NCI-H2171 (cell line): ENCODE measurements at regions not wholly inside any gene's neighbourhood (a gene's known extent, or its start where the extent isn't known, plus 50 kb on each side); places are given as distances from the start of the nearest gene placed in this dataset.
A peak's percentile ranks its signal among the peaks of the same experiment; 100 is the strongest.
"Not testable (repeated sequence)": the region's sequence is repeated elsewhere in the genome, so short reads cannot be mapped to it uniquely, and the experiment has no call there.

ENCODE experiments used
- DNase-seq: peaks from one replicate; lab custom pipeline; 2025; lab: John Stamatoyannopoulos, UW

DNA sequence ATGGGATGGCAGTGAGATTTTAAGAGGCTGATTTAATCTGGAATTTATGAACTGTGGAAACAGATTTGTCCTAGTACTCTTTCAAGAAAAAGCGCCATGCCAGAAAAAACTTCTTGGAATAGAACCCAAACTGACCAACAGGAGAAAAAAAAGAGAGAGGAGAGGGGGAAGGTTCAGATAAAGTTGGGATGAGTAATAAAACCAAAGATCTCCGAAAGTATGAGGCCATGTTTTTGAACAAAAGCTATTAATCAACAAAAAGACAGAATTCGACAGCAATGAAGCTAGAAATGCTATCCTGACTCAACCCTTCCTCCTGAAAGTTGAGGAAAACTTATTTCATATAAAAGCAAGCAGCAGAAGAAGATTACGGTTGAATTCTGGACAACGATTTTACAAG lies 135.5 kb downstream of the CEMIP2 start:
- no peak for DNase-seq

DNA sequence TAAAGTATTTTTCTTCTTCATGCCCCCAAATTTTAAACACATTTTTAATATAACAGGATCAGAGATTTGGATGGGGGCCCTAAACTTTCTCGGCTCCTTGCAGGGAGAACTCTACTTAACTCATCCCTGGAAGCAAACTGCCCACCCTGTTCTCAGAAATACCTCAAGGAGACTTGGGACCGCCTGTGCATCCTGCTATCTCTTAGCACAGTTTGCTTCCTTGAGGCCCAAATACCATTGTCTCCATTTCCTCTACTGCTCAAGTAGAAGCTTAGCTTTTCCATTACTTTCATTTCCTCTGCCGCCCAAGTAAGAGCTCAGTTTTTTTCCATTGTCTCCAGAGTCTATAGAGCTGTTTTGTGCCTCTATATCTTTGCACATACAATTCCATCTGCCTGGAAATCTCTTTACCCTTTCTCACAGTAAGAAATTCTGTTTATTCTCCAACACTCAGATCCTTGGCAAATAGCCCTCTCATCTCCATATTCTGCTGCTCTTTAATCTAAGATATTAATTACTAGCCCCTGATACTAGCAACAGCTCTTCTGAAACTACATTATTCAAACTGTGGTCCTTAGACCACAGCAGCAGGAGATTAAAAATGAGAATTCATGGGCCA lies 137.8 kb downstream of the CEMIP2 start:
- DNase-seq, result no peak

DNA sequence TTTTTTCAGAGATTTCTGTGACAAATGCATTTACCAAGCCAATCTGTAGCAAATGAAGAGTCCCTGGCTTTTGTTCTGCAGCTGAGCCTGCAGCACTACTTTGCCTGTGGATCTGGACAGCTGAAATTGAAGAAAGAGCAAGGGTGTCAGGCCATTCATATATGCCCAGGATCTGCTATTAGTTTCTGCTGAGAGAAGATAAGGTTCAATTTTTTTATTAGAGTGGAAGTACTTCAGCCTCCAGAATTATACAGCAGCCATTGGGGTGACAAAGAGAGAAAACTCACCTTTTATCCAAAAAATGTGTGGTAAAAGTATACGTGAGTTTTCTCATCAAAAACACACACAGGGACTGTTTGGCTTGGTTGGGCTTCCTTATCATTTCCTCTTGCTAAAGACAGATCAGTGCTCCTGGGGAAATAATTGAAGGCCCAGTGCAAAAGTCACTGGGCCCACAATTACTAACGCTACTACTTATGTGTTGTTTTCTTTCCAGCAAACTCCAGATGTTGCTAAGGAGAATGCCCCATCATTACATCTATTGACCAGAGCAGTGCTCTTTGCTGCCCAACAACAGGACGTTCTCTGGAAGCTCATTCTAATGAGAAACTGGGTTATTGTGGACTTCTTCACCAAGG lies 138.6 kb downstream of the CEMIP2 start:
- no peak for DNase-seq

DNA sequence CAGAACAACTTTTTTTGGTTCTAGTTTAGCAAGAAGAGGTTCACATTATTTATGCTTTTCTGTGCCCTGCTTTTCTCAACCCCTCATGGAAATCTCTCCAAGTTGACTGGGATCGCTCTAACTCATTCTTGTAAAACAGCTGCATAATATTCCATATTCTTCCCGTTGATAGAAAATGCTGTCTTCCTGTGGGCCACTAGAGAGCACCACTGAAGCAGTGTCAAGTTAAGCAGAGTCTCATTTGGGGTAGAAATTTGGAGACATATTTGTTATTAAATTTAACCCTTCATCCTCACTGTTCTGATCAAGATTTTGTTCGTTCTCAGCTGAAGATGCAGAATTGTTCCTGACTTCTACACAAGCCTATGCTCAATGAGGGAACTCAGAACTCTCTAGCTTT lies 140.1 kb downstream of the CEMIP2 start:
- no peak for DNase-seq

DNA sequence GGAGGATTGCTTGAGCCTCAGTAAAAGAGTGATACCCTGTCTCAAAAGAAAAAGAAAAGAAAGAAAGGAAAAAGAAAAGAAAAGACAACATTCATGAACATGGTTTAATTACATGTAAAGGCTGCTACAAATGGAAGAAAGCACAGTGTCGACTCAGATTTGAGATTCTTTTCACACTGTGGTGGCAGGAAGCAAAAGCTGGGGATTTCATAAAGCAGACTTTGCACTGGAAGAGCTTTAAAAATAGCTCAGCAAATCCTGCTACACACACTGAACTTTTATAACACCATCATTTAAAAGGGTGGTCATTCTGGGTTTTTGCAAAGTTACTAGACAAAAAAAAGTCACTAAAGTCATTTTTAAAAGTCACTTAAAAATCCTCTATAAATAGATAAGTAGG lies 140.8 kb downstream of the CEMIP2 start:
- no peak for DNase-seq

DNA sequence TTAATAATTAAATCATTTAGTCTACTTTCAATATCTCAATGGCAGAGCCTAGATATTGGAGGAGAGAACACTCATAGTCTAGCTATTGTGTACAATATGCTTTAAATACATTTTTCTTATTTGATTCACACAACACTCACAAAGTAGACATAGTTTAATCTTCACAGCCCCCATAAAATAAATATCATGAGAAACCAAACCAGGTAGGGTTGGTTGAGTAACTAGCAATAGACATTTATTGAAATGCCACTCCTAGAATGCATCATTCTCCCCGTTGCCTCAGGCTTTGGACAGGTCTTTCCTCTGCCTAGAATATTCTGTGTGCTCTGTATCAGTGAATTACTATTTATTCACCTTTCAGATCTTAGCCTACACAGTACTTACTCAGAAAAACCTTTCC lies 141.9 kb downstream of the CEMIP2 start:
- no peak for DNase-seq

DNA sequence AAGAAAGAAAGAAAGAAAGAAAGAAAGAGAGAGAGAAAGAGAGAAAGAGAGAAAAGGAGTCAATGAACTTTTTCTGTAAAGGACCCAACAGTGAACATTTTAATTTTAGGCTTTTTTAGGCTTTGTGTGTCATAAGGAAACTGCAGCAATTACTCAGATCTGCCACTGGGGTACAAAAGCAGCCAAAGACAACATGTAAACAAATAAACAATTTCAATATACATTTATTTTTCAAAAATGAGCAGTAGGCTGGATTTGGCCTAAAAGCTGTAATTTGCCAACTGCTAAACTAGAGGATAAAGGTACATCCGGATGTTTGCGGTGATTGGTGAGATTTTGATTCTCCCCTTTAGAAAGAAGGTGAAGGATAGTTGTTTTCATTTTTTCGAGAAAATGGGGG lies 143.6 kb downstream of the CEMIP2 start:
- no peak for DNase-seq

DNA sequence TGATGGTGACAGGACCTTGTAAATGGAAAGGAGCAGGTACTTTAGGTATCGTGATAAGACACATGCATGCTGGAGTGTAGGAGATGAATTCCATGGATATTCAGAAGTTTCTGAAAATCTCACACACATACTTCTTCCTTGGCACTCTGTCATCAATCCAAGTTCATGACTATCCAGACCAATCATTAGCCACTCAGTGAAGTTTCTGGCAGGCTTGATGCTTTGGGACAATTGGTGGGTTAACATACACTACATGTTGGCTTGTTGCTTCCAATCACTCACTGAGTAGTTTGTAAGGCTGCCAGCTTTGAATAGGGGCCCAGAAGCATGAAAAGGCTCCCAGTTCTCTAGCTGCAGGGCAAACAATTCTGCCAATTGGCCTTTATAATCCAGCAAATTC lies 147.6 kb downstream of the CEMIP2 start:
- DNase-seq, result no peak

DNA sequence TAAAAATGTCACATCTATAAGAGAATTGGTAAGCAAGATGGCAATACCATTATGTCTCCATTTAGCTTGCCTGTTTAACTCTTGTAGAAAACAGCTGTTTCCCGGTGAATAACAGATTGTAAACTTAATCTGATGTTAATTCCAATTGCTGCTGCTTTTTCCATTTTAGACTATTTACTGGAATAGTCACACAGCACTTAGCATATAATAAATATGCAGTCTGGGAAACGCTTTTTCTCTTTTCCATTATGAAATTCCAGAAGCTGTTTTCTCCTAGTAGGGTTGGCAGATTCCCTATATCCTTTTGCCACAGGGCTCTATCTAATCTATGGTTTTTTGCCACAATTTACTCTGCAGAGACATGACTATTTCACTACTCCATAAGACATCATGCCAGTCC lies 148.0 kb downstream of the CEMIP2 start:
- no peak for DNase-seq

DNA sequence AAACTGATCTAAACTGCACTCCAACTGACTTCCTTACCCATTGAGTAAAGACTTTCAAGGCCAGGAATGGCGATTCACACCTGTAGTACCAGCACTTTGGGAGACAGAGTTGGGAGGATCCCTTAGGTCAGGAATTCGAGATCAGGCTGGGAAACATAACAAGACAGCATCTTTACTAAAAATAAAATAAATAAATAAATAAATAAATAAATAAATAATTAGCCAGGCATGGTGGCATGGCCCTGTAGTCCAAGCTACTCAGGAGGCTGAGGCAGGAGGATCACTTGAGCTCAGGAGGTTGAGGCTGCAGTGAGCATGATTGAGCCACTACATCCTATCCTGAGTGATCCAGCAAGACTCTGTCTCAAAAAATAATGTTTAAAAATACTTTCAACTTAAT lies 148.4 kb downstream of the CEMIP2 start:
- no peak for DNase-seq

DNA sequence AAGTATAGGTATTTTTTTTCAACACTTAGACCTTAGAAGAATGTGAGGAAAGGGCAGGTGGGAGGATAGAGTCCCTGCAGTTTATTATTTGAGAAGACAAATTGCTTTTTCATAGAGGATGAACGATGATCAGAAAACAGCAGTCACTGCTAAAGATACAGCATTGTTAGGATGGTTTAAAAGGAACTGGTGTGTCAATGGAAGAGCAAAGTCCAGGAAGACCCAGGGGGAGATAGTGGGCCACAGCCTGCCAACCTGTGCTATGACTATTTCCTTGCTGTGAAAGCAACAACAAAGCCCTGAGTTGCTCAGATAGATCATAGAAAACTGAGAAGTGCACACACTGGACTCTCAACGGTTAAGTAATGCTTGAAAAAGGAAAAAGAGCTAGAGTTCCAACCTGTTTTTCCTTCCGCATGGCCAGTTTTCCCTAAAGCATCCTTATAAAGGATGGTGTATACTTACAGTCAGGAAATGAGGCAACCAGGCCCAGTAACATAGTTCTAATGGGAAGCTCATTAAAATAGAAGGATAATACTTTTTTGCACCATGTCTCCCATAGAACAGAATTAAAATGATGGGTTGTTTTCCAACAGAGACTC lies 153.8 kb downstream of the CEMIP2 start:
- no peak for DNase-seq

DNA sequence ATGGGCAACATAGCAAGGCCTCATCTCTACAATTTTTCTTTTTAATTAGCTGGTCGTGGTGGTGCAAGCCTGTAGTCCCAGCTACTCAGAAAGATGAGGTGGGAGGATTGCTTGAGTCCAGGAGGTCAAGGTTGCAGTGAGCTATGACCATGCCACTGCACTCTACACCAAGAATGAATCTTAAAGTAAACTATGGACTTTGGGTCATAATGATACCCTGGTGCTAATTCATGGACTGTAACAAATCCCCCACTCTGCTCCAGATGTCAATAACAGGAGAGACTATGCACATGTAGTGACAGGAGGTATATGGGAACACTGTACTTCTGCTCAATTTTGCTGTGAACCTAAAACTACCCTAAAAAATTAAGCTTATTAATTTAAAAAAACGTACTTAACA lies 155.4 kb downstream of the CEMIP2 start:
- no peak for DNase-seq

DNA sequence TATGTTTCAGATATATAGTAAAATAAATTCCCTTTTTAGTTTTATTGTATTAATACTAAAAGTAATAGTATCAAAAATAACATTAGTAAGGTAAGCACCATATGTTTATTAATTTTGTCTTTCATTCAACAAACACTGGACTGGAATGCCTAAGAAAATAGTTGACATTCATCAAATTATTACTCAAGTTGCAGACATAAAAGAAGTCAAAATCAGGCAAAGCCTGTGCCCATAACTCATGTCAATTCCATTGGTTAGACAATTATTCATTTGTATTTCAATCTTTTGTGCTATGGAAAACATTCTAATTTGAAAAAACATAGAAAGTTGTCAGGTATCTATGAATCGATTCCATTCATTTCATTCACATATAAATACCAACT lies 158.9 kb downstream of the CEMIP2 start:
- no peak for DNase-seq

DNA sequence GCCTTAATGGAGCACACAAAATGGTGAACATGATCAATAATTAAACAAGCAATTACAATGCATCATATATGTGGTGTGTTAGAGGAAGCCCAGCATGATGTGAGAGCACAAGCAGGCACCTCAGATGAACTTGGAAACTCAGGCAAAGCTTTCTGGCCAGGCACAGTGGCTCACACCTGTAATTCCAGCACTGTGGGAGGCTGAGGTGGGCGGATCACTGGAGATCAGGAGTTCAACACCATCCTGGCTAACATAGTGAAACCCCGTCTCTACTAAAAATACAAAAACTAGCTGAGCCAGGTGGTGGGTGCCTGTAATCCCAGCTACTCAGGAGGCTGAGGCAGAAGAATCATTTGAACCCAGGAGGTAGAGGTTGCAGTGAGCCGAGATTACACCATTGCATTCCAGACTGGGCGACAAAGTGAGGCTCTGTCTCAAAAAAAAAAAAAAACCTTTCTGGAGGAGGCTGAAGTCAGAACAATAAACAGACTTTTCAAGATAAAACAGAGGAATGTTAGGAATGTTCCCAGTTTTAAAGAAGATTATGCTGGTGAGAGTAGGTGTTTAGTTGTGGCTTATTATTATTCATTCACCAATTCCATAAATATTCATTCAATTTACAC lies 159.4 kb downstream of the CEMIP2 start:
- DNase-seq, result no peak

DNA sequence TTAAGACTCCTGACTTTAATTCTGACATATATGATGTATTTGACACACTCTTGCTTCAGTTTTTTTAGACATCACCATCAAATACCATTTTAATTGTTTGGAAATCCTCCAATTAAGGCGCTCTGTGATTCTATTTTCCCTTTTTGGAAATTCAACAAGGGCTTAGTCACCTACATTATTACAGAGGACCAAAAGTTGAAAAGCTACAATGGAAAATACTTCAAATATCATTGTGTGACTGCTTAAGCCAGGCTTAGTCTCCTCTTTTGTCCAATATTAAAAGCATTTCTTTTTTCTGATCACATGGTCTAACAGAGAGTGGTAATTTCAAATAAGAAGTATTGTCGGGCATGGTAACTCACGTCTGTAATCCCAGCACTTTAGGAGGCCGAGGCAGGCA lies 160.3 kb downstream of the CEMIP2 start:
- DNase-seq, result no peak

DNA sequence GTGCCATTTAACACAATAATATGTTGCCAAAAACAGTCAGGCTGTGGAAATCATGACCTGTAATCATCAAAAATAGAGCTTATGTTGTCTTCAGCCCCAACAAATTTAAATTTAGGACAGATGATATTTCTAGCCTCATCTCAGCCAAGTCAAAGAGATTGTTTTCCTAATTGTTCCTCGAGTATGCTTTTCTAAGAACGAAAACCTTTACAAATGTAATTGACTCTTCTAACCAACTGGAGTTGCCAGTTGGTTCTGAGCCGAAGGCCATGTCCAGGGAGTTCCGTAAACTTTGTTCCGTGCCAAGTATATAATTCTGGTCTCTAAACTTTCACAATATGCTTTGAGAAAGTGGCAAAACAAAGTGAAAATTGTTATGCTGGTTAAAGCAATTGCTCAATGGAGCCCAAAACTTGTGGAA lies 160.8 kb downstream of the CEMIP2 start:
- no peak for DNase-seq

DNA sequence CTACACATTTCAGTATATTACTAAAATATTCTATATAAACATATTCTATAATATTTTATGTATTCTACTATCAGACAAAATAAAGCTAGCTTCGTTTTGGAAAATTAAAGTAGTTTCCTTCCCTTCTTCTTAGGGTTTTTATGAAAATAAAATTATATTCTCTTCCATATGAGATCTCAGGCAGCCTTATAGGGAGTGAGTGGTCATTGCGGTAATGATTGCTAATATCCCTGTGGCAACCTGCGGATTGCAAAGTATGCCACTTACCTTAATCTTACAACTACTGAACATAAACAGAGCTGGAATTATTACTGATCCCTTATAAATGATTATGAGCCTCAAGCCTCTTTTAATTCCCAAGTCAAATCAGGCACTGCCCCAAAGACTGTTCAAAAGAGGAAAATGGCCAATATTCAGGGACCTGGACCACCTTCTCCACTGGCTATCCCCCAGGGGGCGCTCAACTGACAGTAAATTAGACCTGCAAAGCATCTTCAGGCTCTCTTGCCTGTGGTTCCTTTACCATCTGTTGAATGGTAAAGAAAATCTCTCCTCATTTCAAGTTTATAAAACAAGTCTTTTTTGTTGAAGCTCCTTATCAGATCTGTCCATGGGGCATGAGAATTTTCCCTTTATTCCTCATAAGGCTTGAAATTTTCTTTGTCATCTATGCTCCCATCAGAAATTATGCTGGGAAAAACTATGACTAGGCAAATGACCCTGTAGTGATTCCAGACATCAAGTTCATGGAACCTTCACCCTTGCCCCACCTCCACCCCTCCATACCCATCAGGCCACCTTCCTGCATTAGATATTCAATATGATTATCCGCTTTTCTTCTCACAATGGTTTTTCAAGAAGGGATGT lies 163.9 kb downstream of the CEMIP2 start:
- peak; percentile 13 for DNase-seq

DNA sequence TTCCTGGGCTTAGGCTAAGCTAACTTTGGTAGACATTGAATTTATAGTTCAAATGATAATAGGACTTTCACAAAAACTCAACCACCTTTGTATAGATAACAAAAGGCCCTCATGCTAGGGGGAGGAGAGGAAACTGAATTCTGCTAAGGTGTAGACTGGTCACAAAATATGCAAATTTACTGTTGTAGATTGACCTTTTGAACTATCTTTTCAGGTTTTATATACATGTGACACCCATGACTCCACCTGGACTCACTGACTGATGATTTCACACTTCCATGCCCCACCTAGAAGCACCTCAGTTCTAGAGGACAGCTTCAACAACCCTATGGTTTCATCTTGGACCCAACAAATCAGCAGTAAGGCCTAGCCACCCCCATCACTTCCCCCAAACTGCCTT lies 165.7 kb downstream of the CEMIP2 start:
- no peak for DNase-seq

DNA sequence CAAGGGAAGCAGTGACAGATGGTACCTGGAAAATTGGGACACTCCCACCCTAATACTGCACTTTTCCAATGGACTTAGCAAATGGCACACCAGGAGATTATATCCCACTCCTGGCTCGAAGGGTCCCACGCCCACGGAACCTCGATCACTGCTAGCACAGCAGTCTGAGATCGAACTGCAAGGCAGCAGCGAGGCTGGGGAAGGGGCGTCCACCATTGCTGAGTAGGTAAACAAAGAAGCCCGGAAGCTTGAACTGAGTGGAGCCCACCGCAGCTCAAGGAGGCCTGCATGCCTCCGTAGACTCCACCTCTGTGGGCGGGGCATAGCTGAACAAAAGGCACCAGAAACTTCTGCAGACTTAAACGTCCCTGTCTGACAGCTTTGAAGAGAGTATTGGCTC lies 172.6 kb downstream of the CEMIP2 start:
- not testable (repeated sequence) for DNase-seq

DNA sequence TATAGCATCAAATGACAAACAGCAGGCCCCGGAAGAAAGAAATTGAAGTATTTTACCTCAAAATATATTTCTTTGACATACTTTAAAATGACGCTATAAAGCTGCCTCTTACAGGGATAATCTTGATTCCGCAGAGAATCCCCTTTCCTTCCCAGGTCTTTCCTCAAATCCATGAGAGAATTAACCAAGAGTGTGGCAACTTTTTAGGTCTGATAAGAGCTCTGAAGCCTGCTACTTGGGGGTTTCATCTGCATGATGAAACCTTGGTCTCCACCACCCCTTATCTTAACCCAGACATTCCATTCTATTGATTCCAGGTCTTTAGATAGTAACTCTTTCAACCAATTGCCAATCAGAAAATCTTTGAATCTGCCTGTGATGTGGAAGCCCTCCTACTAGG lies 173.8 kb downstream of the CEMIP2 start:
- DNase-seq, result no peak

DNA sequence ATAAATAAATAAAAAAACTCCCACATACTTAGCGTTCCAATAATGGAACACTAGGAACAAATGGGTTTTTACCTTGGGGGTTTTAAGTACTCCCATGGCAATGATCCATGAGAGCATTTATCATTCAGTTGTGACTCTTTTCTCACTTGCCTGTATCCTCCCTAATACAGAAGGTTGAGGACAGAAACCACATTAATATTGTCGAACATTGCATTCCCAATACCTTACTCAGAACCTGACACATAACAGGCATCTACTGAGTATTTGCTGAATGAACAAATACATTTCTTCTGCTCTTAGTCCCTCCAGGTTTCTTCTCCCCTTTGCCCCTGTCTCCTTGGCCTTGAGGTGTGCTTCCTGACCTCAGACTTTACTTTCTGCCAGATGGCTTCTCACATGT lies 175.9 kb downstream of the CEMIP2 start:
- no peak for DNase-seq

DNA sequence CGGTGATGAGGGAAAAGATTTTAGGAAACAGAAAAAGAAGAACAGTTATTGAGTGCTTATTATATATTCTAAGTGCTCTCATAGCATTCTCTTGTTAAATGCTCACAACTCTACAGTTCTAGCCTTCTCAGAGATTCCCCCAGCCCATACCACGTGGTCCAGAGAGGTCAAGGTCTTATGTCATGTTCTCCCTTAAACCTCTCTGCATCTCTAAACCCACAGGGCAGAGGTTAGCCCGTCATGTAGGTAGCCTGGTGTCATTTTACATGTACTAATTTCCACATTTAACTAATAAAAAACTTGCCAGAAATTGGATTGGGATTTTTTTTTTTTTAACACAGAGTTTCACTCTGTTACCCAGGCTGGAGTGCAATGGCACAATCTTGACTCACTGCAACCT lies 178.0 kb downstream of the CEMIP2 start:
- no peak for DNase-seq

DNA sequence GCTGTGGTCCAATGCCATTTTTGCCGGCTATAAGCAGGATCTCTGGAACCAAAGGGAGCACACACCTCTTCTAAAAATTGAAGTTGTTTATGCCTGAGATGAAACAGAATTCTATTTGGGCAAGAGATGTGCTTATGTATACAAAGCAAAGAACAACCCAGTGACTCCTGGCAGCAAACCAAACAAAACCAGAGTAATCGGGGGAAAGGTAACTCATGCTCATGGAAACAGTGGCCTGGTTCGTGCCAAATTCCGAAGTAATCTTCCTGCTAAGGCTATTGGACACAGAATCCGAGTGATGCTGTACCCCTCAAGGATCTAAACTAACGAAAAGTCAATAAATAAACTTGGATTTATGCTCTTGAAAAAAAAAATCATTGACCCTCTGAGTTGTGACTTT lies 178.7 kb downstream of the CEMIP2 start:
- DNase-seq, result no peak
